ENCODE measurements at regions not wholly inside any gene's neighbourhood (a gene's known extent, or its start where the extent isn't known, plus 50 kb on each side); places are given as distances from the start of the nearest gene placed in this dataset.

- TF ChIP-seq CTCF (conservative IDR thresholded peaks at IDR 0.05; ENCODE audit: low read depth in 2 of 2) = no peak
- no peak for TF ChIP-seq EZH2phosphoT487 (IDR thresholded peaks at IDR 0.05; ENCODE audit: unreplicated experiment)
- TF ChIP-seq POLR2AphosphoS5 (IDR thresholded peaks at IDR 0.05; ENCODE audit: low read depth) = no peak
- TF ChIP-seq REST (IDR thresholded peaks at IDR 0.05; ENCODE audit: unreplicated experiment) = no peak
- TF ChIP-seq CREB1 (CRISPR knock-in tag; IDR thresholded peaks at IDR 0.05; ENCODE audit: low read depth) = no peak
- TF ChIP-seq EZH2 (IDR thresholded peaks at IDR 0.05; ENCODE audit: low read depth, unreplicated experiment) = no peak
- no peak for TF ChIP-seq ZNF331 (CRISPR knock-in tag; IDR thresholded peaks at IDR 0.05; ENCODE audit: low read depth)
- no peak for TF ChIP-seq ETS1 (IDR thresholded peaks at IDR 0.05)
- TF ChIP-seq ZNF462 (CRISPR knock-in tag; IDR thresholded peaks at IDR 0.05) = no peak
- TF ChIP-seq NANOG (IDR thresholded peaks at IDR 0.05; ENCODE audit: borderline replicate concordance) = no peak
Measured at GRCh38 chrX:141975839-141976238, 72.1 kb downstream of the MAGEC1 start.

Measured in GM23338 (cell line).